Fibroblast of gingiva (primary cell): ENCODE measurements at regions not wholly inside any gene's neighbourhood (a gene's known extent, or its start where the extent isn't known, plus 50 kb on each side); places are given as distances from the start of the nearest gene placed in this dataset.

Experiments used
- DNase-seq: peaks from one replicate; pipeline ENCODE4 v3.0.0-alpha.2; 2011; ENCODE audit warnings: low read depth

GRCh38 chr12:34379142-34379541 lies 356.8 kb downstream of the ALG10 start:
- no peak for DNase-seq

DNA sequence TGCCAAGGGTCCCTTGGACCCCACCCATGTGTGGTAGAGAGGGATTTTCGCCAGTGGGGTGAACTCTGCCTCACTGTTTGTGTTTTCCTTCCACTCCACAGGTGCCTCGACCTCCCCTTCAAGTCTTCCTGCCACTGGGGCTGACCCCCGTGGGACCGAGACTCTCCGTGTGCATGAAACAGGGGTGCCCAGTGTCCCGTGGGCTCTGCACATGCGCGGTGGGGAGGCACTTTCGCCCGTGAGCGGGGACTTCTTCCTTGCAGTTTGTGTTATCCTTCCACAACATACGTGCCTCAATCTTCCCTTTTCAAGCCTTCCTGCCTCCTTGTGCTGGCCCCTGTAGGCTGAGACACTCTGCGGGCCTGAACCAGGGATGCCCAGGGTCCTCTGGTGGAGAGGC lies 362.4 kb downstream of the ALG10 start:
- DNase-seq: no peak

GRCh38 chr12:34386016-34386415 lies 363.7 kb downstream of the ALG10 start:
- no peak for DNase-seq

GRCh38 chr12:34386621-34387255 lies 364.4 kb downstream of the ALG10 start:
- no peak for DNase-seq

- DNase-seq: no peak
Observed at GRCh38 chr12:34387711-34388635, 365.7 kb downstream of the ALG10 start.

DNA sequence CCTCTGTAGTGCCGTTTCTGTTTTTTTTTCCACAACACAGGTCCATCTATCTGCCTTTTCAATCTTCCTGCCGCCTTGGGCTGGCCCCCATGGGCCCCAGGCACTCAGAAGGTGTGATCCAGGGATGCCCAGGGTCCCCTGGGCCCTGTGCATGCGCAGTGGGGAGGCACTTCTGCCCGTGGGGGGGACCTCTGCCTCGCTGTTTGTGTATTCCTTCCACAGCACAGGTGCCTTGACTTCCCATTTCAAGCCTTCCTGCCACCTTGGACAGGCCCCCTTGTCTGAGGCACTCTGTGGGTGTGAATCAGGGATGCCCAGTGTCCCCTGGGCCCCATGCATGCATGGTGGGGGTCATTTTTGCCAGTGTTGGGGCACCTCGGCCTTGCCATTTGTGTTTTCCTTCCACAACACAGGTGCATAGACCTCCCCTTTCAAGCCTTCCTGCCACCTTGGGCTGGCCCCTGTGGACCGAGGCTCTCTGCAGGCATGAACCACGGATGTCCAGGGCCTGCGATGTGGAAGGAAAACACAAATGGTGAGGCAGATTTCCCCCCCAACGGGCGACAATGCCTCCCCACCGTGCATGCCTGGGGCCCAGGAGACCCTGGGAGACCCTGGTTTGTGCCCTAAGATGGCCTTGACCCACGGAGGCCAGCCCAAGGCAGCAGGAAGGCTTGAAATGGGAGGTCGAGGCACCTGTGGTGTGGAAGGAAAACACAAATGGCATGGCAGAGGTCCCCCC lies 366.5 kb downstream of the ALG10 start:
- DNase-seq: no peak

DNA sequence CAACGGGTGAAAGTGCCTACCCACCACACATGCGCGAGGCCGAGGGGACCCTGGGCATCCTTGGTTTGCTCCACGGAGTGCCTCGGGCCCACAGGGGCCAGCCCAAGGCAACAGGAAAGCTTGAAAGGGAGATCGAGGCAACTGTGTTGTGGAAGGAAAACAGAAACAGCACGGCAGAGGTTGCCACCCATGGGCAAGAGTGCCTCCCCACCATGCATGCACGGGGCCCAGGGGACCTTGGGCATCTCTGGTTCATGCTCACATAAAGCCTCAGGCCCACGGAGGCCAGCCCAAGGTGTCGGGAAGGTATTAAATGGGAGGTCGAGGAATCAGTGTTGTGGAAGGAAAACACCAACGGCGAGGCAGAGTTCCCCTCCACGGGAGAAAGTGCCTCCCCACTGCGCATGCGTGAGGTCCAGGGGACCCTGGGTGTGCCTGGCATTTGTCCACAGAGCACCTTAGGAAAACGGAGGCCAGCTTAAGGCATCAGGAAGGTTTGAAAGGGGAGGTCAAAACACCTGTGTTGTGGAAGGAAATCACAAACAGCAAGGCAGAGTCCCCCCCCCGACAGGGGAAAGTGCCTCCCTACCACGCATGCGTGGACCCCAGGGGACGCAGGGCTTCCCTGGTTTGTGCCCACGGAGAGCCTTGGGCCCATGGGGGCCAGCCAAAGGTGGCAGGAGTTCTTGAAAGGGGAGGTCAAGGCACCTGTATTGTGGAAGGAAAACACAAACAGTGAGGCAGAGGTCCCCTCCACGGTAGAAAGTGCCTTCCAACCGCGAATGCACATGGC lies 367.3 kb downstream of the ALG10 start:
- DNase-seq: no peak

GRCh38 chr12:34390171-34390841 lies 368.0 kb downstream of the ALG10 start:
- DNase-seq: no peak

DNA sequence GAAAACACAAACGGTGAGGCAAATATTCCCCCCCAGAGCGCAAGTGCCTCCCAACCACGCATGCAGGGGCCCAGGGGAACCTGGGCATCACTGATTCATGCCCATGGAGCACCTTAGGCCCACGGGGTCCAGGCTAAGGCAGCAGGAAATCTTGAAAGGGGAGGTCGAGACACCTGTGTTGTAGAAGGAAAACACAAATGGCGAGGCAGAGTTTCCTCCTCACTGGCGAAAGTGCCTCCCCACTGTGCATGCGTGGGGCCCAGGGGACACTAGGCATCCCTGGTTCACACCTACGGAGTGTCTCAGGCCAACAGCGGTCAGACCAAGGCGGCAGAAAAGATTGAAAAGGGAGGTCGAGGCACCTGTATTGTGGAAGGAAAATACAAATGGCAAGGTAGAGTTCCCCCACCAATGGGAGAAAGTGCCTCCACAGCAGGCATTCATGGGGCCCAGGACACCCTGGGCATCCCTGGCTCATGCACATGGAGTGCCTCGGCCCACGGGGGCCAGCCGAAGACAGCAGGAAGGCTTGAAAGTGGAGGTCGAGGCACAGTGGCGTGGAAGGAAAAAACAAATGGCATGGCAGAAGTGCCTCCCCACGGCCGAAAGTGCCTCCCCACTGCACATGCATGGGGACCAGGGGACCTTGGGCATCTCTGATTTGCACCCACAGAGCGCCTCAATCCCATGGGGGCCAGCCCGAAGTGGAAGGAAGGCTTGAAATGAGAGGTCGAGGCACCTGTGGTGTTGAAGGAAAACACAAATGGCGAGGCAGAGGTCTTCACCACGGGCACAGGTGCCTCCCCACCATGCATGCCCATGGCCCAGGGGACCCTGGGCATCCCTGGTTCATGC lies 368.8 kb downstream of the ALG10 start:
- DNase-seq: no peak

DNA sequence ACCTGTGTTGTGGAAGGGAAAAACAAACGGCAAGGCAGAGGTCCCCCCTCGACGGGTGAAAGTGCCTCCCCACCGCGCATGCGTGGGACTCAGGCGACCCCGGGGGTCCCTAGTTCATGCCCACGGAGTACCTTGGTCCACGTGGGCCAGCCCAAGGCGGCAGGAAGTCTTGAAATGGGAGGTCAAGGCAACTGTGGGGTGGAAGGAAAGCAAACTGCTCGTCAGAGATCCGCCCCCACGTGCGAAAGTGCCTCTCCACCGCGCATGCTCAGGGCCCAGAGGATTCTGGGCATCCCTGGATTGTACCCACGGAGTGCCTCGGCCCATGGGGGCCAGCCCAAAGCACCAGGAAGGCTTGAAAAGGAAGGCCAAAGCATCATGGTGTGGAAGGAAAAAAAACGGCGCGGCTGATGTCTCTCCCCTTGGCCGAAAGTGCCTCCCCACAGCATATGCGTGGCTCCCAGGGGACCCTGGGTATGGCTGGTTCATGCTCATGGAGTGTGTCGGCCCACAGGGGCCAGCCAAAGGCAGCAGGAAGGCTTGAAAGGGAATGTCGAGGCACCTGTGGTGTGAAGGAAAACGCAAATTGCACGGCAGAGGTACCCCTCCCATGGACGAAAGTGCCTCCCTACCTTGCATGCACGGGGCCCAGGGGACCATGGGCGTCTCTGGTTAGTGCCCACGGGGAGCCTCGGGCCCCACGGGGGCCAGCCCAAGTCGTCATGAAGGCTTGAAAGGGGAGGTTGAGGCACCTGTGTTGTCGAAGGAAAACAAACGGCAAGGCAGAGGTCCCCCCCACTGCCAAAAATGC lies 369.7 kb downstream of the ALG10 start:
- DNase-seq: no peak

DNA sequence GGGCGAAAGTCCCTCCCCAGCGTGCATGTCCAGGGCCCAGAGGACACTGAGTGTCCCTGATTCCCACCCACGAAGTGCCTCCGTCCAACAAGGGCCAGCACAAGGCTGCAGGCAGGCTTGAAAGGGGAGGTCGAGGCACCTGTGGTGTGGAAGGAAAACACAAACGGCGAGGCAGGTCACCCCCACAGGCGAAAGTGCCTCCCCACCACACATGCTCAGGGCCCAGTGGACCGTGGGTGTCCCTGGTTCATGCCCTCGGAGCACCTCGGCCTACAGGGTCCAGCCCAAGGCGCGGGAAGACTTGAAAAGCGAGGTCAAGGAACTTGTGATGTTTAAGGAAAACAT lies 370.4 kb downstream of the ALG10 start:
- no peak for DNase-seq

- DNase-seq: no peak
Observed at GRCh38 chr12:34393086-34393820, 371.0 kb downstream of the ALG10 start.

GRCh38 chr12:34393821-34394150 lies 371.5 kb downstream of the ALG10 start:
- DNase-seq: no peak

GRCh38 chr12:34394211-34395055 lies 372.1 kb downstream of the ALG10 start:
- DNase-seq: no peak

DNA sequence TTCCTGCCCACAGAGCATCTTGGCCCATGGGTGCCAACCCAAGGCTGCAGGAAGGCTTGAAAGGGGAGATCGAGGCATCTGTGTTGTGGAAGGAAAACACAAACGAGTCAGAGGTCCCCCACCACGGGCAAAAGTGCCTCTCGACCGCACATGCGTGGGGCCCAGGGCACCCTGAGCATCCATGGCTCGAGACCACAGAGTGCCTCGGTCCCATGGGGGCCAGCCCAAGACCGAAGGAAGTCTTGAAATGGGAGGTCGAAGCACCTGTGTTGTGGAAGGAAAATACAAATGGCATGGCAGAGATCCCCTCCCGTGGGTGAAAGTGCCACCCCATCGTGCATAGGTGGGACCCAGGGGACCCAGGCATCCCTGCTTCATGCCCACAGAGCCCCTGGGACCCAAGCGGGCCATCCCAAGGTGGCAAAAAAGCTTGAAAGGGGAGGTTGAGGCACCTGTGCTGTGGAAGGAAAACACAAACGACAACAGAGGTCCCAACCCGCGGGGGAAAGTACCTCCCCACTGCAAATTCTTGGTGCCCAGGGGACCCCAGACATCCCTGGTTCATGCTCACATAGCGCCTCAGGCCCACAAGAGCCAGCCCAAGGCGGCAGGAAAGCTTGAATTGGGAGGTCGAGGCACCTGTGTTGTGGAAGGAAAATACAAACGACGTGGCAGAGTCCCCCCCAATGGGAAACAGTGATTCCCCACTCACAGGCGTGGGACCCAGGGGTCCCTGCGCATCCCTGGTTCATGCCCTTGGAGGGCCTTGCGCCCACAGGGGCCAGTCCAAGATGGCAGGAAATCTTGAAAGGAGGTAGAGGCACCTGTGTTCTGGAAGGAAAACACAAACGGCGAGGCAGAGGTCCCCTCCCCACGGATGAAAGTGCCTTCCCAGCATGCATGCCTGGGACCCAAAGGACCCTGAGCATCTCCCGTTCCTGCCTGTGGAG lies 373.0 kb downstream of the ALG10 start:
- DNase-seq: no peak

DNA sequence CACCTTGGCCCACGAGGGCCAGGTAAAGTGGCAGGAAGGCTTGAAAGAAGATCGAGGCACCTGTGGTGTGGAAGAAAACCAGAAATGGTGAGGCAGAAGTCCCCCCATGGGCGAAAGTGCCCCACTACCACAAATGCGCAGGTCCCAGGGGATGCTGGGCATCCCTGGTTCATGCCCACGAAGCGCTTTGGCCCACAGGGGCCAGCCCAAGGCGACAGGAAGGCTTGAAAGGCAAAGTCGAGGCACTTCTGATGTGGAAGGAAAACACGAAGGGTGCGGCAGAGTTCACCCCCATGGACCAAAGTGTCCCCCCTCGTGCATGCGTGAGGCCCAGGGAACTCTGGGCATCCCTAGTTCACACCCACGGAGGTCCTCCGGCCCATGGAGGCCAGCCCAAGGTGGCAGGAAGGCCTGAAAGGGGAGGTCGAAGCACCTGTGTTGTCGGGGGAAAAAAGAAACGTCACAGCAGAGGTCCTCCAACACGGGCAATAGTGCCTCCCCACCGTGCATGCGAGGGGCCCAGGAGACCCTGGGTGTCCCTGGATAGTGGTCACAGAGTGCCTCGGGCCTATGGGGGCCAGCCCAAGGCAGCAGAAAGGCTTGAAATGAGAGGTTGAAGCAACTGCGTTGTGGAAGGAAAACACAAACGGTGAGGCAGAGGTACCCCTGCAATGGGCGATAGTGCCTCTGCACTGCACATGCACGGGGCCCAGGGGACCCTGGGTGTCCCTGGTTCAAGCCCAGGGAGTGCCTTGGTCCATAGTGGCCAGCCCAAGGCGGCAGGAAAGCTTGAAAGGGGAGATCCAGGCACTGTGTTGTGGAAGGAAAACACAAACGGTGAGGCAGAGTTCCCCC lies 373.9 kb downstream of the ALG10 start:
- DNase-seq: no peak
